ENCODE measurements at regions not wholly inside any gene's neighbourhood (a gene's known extent, or its start where the extent isn't known, plus 50 kb on each side); places are given as distances from the start of the nearest gene placed in this dataset.
A peak's percentile ranks its signal among the peaks of the same experiment; 100 is the strongest.

- DNase-seq (ENCODE audit: low read depth in 4 of 4, low spot score in 2 of 4) = no peak
Measured at GRCh38 chr2:18156002-18156401, 277.5 kb downstream of the KCNS3 start.

GRCh38 chr2:18154812-18155211 lies 276.3 kb downstream of the KCNS3 start:
- no peak for DNase-seq (ENCODE audit: low read depth in 4 of 4, low spot score in 2 of 4)

GRCh38 chr2:18154259-18154658 lies 275.8 kb downstream of the KCNS3 start:
- no peak for DNase-seq (ENCODE audit: low read depth in 4 of 4, low spot score in 2 of 4)

DNA sequence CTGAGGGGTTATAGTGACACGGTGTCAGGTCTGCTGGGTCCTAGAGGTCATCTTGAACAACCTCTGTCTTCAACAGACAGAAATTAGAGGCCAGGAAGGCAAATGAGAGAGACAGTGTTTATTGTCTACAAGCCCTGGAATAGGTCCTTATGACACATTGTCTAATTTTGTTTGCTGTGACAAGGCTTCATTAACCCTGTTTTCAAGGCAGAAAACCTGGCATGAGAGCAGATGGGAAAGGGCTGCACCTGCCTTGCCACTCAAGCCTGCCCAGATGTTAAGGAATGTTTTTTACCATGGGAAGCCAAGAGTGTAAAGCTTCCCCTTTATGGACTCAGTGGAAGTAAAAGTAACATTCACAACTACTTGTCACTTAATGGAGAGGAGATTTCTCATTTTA lies 275.3 kb downstream of the KCNS3 start:
- DNase-seq (ENCODE audit: low read depth in 4 of 4, low spot score in 2 of 4) = no peak

- DNase-seq (ENCODE audit: low read depth in 4 of 4, low spot score in 2 of 4) = no peak
Measured at GRCh38 chr2:18151237-18151636, 272.8 kb downstream of the KCNS3 start.

DNA sequence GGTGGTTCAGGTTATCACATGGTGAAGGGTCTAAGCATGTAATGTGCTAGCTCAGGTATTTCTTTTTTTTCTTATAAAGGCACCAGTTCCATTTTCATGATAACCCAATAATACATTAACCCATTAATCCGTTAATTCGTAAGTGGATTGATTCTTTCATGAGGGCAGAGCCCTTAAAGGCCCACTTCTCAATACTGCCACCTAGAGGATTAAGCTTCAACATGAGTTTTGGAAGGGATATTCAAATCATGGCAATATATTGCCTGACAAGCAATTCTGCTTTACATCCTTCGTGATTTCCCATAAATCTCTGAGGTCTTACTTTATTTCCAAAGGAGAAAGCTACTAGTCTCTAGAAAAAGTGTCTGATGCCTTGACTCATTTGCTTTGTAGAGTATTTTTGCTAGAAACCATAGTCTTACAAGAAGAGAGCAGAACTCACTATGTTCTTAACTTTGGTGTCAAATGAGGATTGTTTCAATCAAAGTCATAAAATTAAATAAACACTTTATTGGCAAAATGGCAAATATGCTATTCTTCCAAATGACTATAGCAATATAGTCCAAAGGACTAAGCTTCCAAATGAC lies 271.3 kb downstream of the KCNS3 start:
- peak in 2 of 4 donors; percentile 6 to 9 for DNase-seq (ENCODE audit: low read depth in 4 of 4, low spot score in 2 of 4)

DNA sequence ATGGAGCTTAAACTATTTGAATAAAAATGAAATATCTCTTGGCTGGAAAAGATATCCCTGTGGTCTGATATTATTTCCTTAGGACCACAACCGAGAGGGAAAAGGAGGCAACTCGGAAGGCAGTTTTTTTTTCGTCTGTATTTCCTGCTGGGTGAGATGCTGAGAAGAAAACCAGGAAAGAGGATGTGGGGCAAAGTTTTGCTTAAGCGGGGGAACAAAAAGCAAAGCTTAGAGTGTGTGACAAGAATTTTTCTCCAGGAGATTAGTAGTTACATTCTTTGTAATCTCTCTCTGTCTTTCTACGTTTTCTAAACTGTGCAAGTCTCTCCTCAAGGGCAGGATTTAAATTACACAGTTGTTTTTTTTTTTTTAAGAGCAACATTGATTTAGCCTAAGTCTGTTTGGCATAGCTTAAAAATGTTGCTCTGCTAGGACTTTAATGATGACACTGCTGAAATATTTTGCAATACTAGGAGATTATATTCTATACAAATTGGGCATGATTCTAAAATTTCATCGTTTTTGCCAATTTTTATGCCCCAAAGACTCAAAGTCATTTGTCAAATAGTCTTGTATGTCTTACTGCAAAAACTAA lies 258.5 kb downstream of the KCNS3 start:
- DNase-seq (ENCODE audit: low read depth in 4 of 4, low spot score in 2 of 4) = no peak

GRCh38 chr2:18133310-18133709 lies 254.8 kb downstream of the KCNS3 start:
- DNase-seq (ENCODE audit: low read depth in 4 of 4, low spot score in 2 of 4) = no peak

DNA sequence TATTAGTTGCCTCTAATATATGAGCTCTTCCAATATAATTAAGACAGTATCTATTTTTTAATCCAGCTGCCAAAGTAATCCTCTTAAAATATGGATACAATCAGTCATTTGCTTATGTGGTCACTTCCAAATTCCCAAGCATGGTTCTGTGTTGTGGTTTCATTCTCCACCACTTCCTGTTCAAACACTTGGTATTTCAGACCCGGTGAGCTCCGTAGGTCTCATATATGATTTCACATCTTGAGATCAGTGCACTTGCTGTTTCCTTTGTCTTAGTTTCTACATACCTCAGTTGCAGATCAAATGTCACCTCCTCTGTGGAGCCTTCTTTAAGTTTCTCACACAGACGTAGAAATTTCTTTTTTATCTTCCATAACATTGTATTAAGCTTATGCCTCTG lies 254.2 kb downstream of the KCNS3 start:
- DNase-seq (ENCODE audit: low read depth in 4 of 4, low spot score in 2 of 4) = no peak

DNA sequence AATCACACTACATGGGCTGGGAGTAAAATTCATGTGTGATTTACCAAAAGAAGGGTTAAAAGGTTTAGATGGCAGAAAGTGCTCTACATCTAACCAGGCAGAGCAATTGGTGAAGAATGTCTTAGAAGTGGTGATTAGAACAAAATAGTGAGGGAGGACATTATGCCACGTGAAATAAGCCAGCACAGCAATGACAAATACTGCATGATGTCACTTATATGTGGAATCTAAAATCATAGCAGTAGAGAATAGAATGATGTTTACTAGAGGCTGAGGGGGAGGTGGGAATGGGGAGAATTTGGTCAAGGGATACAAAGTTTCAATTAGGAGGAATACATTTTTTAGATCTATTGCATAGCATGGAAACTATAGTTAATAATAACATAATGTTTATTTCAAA lies 253.3 kb downstream of the KCNS3 start:
- DNase-seq (ENCODE audit: low read depth in 4 of 4, low spot score in 2 of 4) = no peak

GRCh38 chr2:18129348-18129747 lies 250.9 kb downstream of the KCNS3 start:
- DNase-seq (ENCODE audit: low read depth in 4 of 4, low spot score in 2 of 4) = no peak

DNA sequence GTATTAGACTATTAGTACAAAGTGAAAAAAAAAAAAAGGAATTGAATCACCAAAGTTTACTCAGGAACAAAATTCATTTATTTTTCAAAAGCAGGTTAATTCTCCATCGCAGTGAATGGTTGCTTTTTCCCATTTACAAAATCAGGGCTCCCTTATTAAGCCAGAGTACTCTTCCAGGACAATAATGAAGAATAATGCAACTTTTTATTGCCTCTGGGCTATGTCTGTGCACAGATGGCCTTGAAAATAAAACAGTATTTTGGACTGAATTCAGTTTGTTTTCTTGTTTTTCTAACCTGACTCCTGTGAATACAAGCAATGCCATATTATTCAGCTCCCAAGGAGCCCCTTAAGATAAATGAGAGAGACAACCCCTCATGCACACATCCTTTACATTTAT lies 246.8 kb downstream of the KCNS3 start:
- no peak for DNase-seq (ENCODE audit: low read depth in 4 of 4, low spot score in 2 of 4)

GRCh38 chr2:18124116-18124835 lies 245.8 kb downstream of the KCNS3 start:
- DNase-seq (ENCODE audit: low read depth in 4 of 4, low spot score in 2 of 4) = no peak

- no peak for DNase-seq (ENCODE audit: low read depth in 4 of 4, low spot score in 2 of 4)
Measured at GRCh38 chr2:18123577-18123976, 245.1 kb downstream of the KCNS3 start.

DNA sequence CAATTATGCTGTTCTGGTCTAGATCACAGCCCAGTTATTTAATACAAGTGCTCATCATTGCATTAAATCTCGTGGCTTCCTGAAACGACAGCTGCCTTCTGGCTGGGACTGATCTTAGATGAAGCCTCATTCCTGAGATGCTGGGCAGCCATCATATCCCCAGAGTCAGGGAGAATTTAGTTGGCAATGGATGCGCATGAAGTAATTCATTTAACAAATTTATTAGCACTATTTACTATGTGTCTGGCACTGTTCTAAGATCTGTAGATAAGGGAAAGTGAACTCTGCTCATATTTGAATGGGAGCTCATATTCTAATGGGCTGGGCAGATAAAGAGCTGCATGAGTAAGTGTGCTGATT lies 244.7 kb downstream of the KCNS3 start:
- DNase-seq (ENCODE audit: low read depth in 4 of 4, low spot score in 2 of 4) = no peak

GRCh38 chr2:18122544-18123210 lies 244.2 kb downstream of the KCNS3 start:
- DNase-seq (ENCODE audit: low read depth in 4 of 4, low spot score in 2 of 4) = no peak

DNA sequence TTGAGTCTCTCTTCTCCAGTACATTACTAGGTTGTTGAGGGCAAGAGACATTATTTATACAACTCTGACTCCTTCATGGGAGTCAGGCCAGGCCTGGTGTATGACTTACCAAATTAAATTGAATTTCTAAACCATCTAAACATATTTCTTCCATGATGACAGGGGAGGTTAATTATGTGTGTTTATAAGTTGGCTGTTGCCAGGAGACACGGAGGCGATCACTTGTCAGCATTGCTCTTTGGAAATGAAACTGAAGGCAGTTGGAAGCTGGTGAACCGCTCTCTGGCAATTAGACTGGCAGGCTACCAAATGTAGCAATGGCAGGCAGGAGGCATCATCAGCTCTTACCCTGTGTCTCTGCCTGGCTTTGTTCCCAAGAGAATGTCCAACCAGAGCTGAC lies 241.4 kb downstream of the KCNS3 start:
- DNase-seq (ENCODE audit: low read depth in 4 of 4, low spot score in 2 of 4) = no peak

DNA sequence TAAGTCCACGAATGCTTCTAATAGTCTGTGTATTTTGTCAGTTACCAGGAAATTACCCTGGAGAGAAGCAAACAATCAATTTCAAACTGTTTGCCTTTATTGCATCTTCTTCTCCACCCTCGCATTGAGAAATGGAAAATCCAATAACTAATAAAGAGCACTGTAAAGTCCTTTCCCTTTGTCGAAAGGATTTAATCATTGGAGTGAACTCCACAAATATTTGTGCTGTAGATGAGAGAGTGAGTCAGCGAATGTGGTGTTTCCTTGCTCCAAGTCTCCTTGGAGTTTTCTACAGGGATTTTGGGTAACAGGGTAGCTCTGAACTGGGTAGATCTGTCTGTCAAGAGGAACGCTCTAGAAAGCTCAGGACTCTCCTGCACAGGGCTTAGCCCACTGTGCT lies 240.2 kb downstream of the KCNS3 start:
- DNase-seq (ENCODE audit: low read depth in 4 of 4, low spot score in 2 of 4) = no peak

- no peak for DNase-seq (ENCODE audit: low read depth in 4 of 4, low spot score in 2 of 4)
Measured at GRCh38 chr2:18117592-18117991, 239.1 kb downstream of the KCNS3 start.

- DNase-seq (ENCODE audit: low read depth in 4 of 4, low spot score in 2 of 4) = no peak
Measured at GRCh38 chr2:18110222-18110621, 231.8 kb downstream of the KCNS3 start.

DNA sequence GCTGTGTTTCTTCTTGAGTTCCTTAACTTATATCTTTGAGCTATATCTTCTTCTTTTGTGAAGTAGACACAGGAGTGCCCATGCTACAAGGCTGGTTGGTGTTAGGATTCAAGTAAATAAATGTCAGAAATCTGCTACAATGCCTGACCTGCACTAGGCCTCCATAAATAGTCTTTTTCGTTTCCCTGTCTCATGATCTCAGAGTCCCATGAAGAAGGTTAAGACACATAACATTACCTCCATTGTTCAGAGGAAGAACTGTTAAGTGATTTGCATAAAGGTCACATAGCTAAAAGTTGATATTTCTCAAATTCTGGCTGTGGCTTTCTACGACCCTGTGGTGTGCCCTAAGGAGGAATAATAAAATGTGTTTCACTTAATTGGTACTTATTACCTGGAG lies 228.4 kb downstream of the KCNS3 start:
- no peak for DNase-seq (ENCODE audit: low read depth in 4 of 4, low spot score in 2 of 4)

DNA sequence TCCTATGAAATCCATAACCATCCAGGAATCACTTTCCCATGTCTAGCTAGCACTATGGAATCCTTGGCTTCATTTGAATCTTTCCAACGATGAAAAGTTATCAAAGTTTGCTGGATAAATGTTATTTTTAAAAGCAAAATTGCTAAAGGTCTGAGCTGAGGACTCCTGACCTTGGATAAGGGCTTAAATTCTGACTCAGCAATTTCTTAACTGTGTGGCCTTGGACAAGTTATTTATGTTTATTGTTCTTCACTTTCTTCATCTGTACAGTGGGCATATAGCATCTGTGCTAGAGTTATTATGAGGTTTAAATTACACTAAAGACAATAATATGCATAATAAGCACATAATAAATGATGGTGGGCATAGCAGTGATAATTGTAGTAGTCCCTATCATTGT lies 227.5 kb downstream of the KCNS3 start:
- DNase-seq (ENCODE audit: low read depth in 4 of 4, low spot score in 2 of 4) = no peak
